ENCODE measurements at regions not wholly inside any gene's neighbourhood (a gene's known extent, or its start where the extent isn't known, plus 50 kb on each side); places are given as distances from the start of the nearest gene placed in this dataset.

- intact Hi-C loops (cut with micrococcal nuclease), result loop anchor here (2.0 kb wide), 1 partner anchor 34 kb away; no protein-coding TSS in a partner anchor
These were observed 334.9 kb upstream of the JARID2 start for GRCh38 chr6:14910692-14911547.

- intact Hi-C loops (cut with micrococcal nuclease), result no loop called here
These were observed 333.6 kb upstream of the JARID2 start for GRCh38 chr6:14912226-14912625.

GRCh38 chr6:14912706-14913105, 333.2 kb upstream of the JARID2 start:
- intact Hi-C loops (cut with micrococcal nuclease), result no loop called here

GRCh38 chr6:14913931-14914330, 331.9 kb upstream of the JARID2 start:
- intact Hi-C loops (cut with micrococcal nuclease), result no loop called here

GRCh38 chr6:14915888-14916832, 329.7 kb upstream of the JARID2 start:
- intact Hi-C loops (cut with micrococcal nuclease), result no loop called here

- intact Hi-C loops (cut with micrococcal nuclease), result no loop called here
These were observed 328.6 kb upstream of the JARID2 start for GRCh38 chr6:14917109-14917910.

GRCh38 chr6:14918200-14918907, 327.5 kb upstream of the JARID2 start:
- intact Hi-C loops (cut with micrococcal nuclease), result no loop called here

GRCh38 chr6:14919038-14919670, 326.7 kb upstream of the JARID2 start:
- intact Hi-C loops (cut with micrococcal nuclease), result no loop called here

GRCh38 chr6:14920276-14920675, 325.6 kb upstream of the JARID2 start:
- intact Hi-C loops (cut with micrococcal nuclease), result no loop called here

- intact Hi-C loops (cut with micrococcal nuclease), result no loop called here
These were observed 324.7 kb upstream of the JARID2 start for GRCh38 chr6:14921170-14921569.

- intact Hi-C loops (cut with micrococcal nuclease), result no loop called here
These were observed 323.8 kb upstream of the JARID2 start for GRCh38 chr6:14921878-14922671.

GRCh38 chr6:14922706-14923460, 323.0 kb upstream of the JARID2 start:
- intact Hi-C loops (cut with micrococcal nuclease), result no loop called here

GRCh38 chr6:14924126-14925024, 321.5 kb upstream of the JARID2 start:
- intact Hi-C loops (cut with micrococcal nuclease), result no loop called here

- intact Hi-C loops (cut with micrococcal nuclease), result no loop called here
These were observed 320.7 kb upstream of the JARID2 start for GRCh38 chr6:14925025-14925698.

- intact Hi-C loops (cut with micrococcal nuclease), result no loop called here
These were observed 320.2 kb upstream of the JARID2 start for GRCh38 chr6:14925699-14926026.

- intact Hi-C loops (cut with micrococcal nuclease), result no loop called here
These were observed 318.5 kb upstream of the JARID2 start for GRCh38 chr6:14927398-14927797.

- intact Hi-C loops (cut with micrococcal nuclease), result no loop called here
These were observed 316.6 kb upstream of the JARID2 start for GRCh38 chr6:14929291-14929690.

All from T-helper 1 cell treated with Interleukin-12 subunit alpha and Interleukin-12 subunit beta and Interleukin-4 antibody, amounts not matched to agents 30 ng/mL and 1 ng/mL, for 36 hours (primary cell).